ENCODE measurements at regions not wholly inside any gene's neighbourhood (a gene's known extent, or its start where the extent isn't known, plus 50 kb on each side); places are given as distances from the start of the nearest gene placed in this dataset.

GRCh38 chr12:86367137-86367536 lies 110.9 kb upstream of the MGAT4C start:
- POLR2A ChIA-PET, result interaction anchor here (0.8 kb wide), 1 partner anchor 29 kb away, joined by 3 read pairs; no protein-coding TSS in a partner anchor
- Mint-ChIP-seq H3K9me3 (ENCODE audit: unreplicated experiment) (no peaks in the 10 kb centered on the region), H3K36me3 (ENCODE audit: insufficient read depth, unreplicated experiment) (no peaks in the 10 kb centered on the region), H3K4me1 (ENCODE audit: insufficient read depth, unreplicated experiment) (no peaks in the 10 kb centered on the region), H3K27me3 (ENCODE audit: insufficient read depth, unreplicated experiment) (no peaks in the 10 kb centered on the region), H3K4me3 (ENCODE audit: unreplicated experiment) (no peak overlapping the region), H3K27ac (ENCODE audit: low read depth, unreplicated experiment) (no peak overlapping the region)
- CTCF ChIA-PET, result no interaction called here
- intact Hi-C loops (cut with micrococcal nuclease), result no loop called here
- TF ChIP-seq CTCF (IDR thresholded peaks at IDR 0.05; ENCODE audit: unreplicated experiment), result no peak
- BruUV-seq (replicated peaks), result no TSS peak
- DNase-seq (ENCODE audit: unreplicated experiment), result no peak

- H3K4me1 Mint-ChIP-seq (ENCODE audit: insufficient read depth, unreplicated experiment), result peaks cover 6% of the 10 kb centered on the region
- ChIA-PET CTCF (no interaction called here), POLR2A (interaction anchor here (0.8 kb wide), 1 partner anchor 10 kb away, joined by 3 read pairs; no protein-coding TSS in a partner anchor)
- no peak overlapping the region for H3K4me3 Mint-ChIP-seq (ENCODE audit: unreplicated experiment)
- no peaks in the 10 kb centered on the region for H3K27me3 Mint-ChIP-seq (ENCODE audit: insufficient read depth, unreplicated experiment)
- no peak for DNase-seq (ENCODE audit: unreplicated experiment)
- no TSS peak for BruUV-seq (replicated peaks)
- no peaks in the 10 kb centered on the region for H3K36me3 Mint-ChIP-seq (ENCODE audit: insufficient read depth, unreplicated experiment)
- H3K27ac Mint-ChIP-seq (ENCODE audit: low read depth, unreplicated experiment), result no peak overlapping the region
- TF ChIP-seq CTCF (IDR thresholded peaks at IDR 0.05; ENCODE audit: unreplicated experiment), result no peak
- H3K9me3 Mint-ChIP-seq (ENCODE audit: unreplicated experiment), result no peaks in the 10 kb centered on the region
- intact Hi-C loops (cut with micrococcal nuclease), result no loop called here
Measured at GRCh38 chr12:86349196-86349595, 93.0 kb upstream of the MGAT4C start.

GRCh38 chr12:86333955-86334522 lies 77.8 kb upstream of the MGAT4C start:
- CTCF ChIA-PET, result no interaction called here
- no peak overlapping the region for H3K4me3 Mint-ChIP-seq (ENCODE audit: unreplicated experiment)
- no peaks in the 10 kb centered on the region for H3K27me3 Mint-ChIP-seq (ENCODE audit: insufficient read depth, unreplicated experiment)
- H3K9me3 Mint-ChIP-seq (ENCODE audit: unreplicated experiment), result no peaks in the 10 kb centered on the region
- no TSS peak for BruUV-seq (replicated peaks)
- intact Hi-C loops (cut with micrococcal nuclease), result no loop called here
- H3K4me1 Mint-ChIP-seq (ENCODE audit: insufficient read depth, unreplicated experiment), result peaks cover 5% of the 10 kb centered on the region
- no peak for TF ChIP-seq CTCF (IDR thresholded peaks at IDR 0.05; ENCODE audit: unreplicated experiment)
- no peak overlapping the region for H3K27ac Mint-ChIP-seq (ENCODE audit: low read depth, unreplicated experiment)
- no peaks in the 10 kb centered on the region for H3K36me3 Mint-ChIP-seq (ENCODE audit: insufficient read depth, unreplicated experiment)
- DNase-seq (ENCODE audit: unreplicated experiment), result no peak
- POLR2A ChIA-PET, result interaction anchor here (0.6 kb wide), 1 partner anchor 10 kb away, joined by 4 read pairs; no protein-coding TSS in a partner anchor

GRCh38 chr12:86331457-86331856 lies 75.3 kb upstream of the MGAT4C start:
- no peaks in the 10 kb centered on the region for H3K36me3 Mint-ChIP-seq (ENCODE audit: insufficient read depth, unreplicated experiment)
- no peak for DNase-seq (ENCODE audit: unreplicated experiment)
- BruUV-seq (replicated peaks), result no TSS peak

More at GRCh38 chr12:86331457-86331856, 75.3 kb upstream of the MGAT4C start:
- intact Hi-C loops (cut with micrococcal nuclease), result no loop called here
- Mint-ChIP-seq H3K27me3 (ENCODE audit: insufficient read depth, unreplicated experiment) (no peaks in the 10 kb centered on the region), H3K27ac (ENCODE audit: low read depth, unreplicated experiment) (no peak overlapping the region), H3K4me1 (ENCODE audit: insufficient read depth, unreplicated experiment) (peaks cover 5% of the 10 kb centered on the region), H3K9me3 (ENCODE audit: unreplicated experiment) (no peaks in the 10 kb centered on the region), H3K4me3 (ENCODE audit: unreplicated experiment) (no peak overlapping the region)
- ChIA-PET CTCF (no interaction called here), POLR2A (no interaction called here)
- no peak for TF ChIP-seq CTCF (IDR thresholded peaks at IDR 0.05; ENCODE audit: unreplicated experiment)
